ENCODE measurements at regions not wholly inside any gene's neighbourhood (a gene's known extent, or its start where the extent isn't known, plus 50 kb on each side); places are given as distances from the start of the nearest gene placed in this dataset.

DNA sequence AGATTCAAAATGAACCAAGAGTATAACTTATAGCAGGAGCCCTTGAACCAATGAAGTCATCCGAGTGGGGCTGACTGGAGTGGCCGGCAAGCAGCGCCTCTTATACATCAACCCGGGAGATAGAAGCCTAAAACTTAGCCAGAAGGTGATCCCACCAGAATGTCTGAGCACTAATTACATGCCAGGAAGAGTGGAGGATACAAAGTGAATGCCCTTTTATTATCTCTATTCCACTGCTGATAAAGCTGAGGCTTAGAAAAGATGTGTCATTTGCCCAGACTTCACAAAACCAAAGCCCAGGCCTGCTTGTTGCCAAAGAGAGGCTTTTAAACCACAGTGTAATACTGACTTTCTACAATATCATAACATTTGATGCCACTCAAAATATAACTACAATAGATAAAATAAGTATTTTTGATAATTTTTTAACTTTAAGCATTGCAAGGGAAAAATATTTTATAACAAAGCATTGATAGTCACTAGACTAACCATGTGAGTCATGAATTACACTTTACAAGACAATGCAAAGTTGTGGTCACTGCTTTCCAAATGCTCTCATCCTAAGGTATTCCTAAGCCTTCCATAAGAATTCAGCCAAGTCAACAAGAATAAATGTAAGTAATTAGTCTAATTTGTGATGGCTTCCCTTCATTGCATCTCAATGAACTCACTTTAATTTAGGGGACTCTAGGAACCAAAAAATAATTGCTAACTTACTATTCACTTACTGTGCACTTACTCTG, 58.6 kb upstream of the ARID5B start:
- no peak for DNase-seq

DNA sequence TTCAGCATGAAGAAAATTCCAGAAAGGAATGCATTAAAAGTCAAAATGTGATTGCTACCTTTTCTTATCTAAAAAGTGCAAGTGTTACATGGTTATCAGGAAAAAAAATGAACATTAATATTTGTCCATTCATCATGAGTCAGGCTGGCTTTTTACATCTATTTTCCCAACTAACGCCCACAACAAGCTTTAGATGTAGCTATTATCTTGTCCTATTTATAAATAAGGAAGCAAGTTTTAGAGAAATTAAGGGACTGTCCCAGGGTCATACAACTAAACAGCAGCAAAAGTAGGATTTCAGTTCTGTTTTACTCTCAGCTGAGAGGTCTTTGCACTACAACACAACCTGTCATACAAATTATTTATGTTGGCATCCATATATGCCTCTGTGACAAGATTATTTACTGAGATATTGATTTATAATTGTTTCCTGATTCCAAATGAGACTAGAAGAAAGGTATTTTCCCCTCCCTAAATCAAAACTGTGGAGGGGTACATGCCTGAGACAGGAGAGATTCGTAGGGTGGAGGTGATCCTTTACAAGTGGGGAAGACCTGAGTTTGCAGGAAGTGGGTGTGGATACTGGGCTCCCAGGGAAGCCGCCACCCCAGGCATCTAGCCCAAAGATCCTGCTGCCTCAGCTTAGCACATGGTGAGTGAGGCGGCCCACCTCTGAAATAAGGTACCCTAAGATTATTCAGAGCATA, 57.2 kb upstream of the ARID5B start:
- no peak for DNase-seq

DNA sequence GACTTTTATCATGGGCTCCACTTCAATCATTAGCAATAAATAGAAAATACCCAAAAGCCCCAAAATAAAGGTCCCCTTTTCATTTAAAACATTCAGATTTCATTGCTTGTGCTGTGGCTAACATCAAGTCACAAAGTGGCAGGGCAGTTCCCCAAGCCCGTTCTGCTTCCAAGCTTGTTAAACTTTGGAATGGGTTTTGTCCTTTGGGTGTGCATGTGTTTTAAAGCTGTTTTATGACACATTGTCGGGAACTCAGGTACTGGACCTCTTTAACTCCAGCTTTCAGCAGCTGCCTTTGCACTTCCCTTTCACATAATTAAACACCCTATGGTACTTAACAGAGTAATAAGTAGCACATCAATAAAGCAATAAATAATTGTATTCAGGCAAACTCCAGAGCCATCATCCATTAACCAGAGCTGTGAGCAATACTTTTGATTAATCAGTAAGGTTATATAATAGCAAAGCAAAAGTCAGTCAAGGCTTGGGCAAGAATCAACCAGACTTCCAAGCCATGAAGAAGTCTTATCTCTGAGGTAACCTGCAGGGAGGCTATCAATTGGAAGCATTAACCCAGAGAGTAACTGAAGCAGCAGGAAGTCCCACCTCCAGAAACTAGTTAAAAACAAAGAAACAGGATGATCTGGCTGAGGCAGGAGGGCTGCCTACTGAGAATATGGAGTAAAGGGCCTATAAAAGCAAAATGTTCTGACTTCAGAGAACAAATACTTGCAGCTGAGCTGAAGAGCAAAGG, 56.1 kb upstream of the ARID5B start:
- no peak for DNase-seq

DNA sequence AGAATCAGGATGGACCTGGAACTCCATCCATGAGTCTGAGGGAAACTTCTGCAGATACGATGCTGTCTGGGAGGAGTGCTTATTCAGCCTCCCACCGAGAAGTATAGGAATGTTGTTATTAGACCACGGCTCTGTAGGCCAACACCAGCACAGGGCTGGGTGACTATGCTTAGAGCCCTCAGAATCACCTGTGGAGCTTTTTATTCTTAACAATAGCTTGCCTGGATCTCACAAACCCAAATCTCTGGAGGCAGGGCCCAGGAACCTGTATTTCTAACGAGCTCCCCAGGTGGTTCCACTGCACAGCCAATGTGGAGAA, 55.6 kb upstream of the ARID5B start:
- DNase-seq: no peak

DNA sequence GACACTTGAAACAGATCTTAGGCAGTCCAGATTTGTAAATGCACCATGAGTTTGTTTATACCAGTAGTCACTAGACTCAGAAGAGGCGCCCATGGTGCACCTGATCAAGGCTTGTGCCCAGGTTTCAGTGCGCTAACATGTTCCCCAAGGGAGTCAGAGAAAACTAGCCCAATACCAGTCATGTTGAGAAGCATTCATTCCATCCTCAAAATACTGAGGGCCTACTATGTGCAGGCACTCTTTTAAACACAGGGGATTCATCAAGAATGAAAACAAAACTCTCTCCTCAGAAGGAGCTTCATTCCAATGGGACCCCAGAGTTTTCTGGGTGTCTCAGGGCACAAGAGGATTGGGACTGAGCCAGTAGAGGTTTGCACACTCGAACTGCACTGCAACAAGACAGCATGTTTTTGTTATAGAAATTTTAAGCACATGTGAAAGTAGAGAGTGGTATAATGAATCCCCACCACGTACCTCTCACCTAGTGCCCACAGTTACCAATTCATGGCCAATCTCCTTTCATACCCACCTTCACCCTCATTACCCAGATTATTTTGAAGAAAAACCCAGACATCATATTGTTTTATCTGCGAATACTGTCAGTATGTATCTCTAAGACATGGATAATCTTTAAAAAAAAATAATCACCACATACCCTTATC, 55.0 kb upstream of the ARID5B start:
- no peak for DNase-seq

DNA sequence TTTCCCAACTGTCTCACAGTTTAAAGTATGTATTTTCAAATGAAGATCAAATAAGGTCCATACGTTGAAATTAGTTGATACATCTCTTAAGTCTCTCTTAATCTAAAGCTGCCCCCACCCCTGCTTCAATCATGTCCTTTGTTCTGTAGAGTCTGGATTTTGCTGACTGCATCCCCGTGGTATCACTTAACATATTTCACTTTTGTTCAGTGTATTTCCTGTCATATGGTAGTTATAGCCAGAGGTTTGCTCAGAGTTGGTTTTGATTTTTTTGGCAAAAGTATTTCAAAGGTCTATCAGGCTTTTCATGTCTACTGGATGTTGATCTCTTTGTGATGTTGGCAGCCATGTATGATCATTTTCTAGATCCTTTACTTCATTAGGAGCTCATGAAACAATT, 54.4 kb upstream of the ARID5B start:
- DNase-seq: no peak

DNA sequence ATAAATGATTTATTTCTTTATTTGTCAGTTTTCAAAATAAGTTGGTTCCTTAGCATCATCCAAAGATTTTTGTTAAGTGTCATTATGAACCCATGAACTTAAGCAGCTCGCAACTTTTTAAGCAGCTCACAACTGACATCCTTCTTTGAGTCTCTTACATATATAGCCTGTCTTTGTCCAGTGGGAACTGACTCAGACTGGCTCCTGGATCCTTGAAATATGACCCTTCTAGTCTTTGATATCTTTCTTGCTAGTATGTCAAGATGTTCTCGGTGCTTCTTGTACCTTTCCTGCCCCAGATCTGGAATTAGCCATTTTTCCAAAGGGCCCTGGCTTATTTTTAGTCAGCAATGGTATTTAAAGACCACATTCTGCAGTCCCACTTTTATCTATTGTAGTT, 53.9 kb upstream of the ARID5B start:
- no peak for DNase-seq

DNA sequence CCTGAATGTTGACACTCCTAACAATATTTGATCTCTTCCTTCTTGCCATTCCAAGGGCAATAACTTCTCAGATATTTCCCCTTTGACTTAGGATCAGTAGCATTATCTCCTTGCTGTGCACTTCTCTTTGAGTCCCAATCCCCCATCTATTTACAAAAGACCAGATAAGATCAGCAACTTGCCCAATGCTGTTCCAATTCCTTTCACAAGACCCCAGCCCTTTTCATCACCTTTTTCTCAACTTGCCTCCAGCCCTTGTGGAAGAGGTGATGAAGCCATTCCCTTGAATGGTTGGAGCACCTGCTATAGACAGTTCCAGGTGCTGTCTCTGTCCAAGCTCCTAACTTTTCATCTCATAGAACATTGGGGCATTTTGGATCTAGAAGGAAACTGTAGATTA, 51.1 kb upstream of the ARID5B start:
- no peak for DNase-seq

Measured in NCI-H2227 treated with DMSO at 0.1 percent for 48 hours (cell line).